IMR-90 (cell line): ENCODE measurements at regions not wholly inside any gene's neighbourhood (a gene's known extent, or its start where the extent isn't known, plus 50 kb on each side); places are given as distances from the start of the nearest gene placed in this dataset.

Source experiments
- ATAC-seq: fragments of 200-7000 bp; cut with Tn5 transposase; 2 replicates; pipeline ENCODE4 v1.9.1; 2020; ENCODE audit warnings: low read depth, mild to moderate bottlenecking, moderate library complexity
- BruUV-seq: library from RNA; stranded (reverse); fragments of 400-500 nt; replicated peaks from 2 replicates; lab custom pipeline; 2021; lab: Mats Ljungman, UMichigan
- CTCF ChIA-PET: fragments of 300-600 bp; formaldehyde crosslinking; extraction: SDS; loops from one replicate; lab custom pipeline; 2021; ENCODE audit warnings: antibody characterized with exemption; lab: Yijun Ruan, JAX
- POLR2A ChIA-PET: fragments of 300-600 bp; sonication (Branson Sonifier 250); formaldehyde crosslinking; loops from one replicate; lab custom pipeline; 2022; ENCODE audit warnings: antibody characterized with exemption; ENCODE audit not compliant: unreplicated experiment; lab: Charles Lee
- DNase-seq: peaks from one replicate; pipeline ENCODE4 v3.0.0; 2013
- H2AFZ ChIP-seq: replicated peaks from 2 replicates; pipeline ENCODE3; 2013; ENCODE audit warnings: low read length, mild to moderate bottlenecking; ENCODE audit not compliant: poor library complexity
- H2AK5ac ChIP-seq: 2 replicates; pipeline ENCODE4 v1.6.1; 2013; ENCODE audit warnings: low read depth, low read length, inconsistent platforms
- H2AK9ac ChIP-seq: replicated peaks from 2 replicates; pipeline ENCODE3; 2013; ENCODE audit warnings: mild to moderate bottlenecking, low read depth, low read length, moderate library complexity; ENCODE audit not compliant: poor library complexity
- H2BK120ac ChIP-seq: 2 replicates; pipeline ENCODE4 v1.6.1; 2013; ENCODE audit warnings: low read depth, low read length, inconsistent platforms
- H2BK15ac ChIP-seq: 3 replicates; pipeline ENCODE4 v1.6.1; 2013; ENCODE audit warnings: low read depth, low read length, inconsistent platforms
- H2BK20ac ChIP-seq: 2 replicates; pipeline ENCODE4 v1.6.1; 2013; ENCODE audit warnings: low read depth, mild to moderate bottlenecking, inconsistent platforms, low read length, moderate library complexity
- H2BK5ac ChIP-seq: 2 replicates; pipeline ENCODE4 v1.6.1; 2013; ENCODE audit warnings: mild to moderate bottlenecking, low read depth, low read length, inconsistent platforms; ENCODE audit not compliant: poor library complexity, severe bottlenecking
- H3K14ac ChIP-seq: replicated peaks from 2 replicates; pipeline ENCODE4 v1.6.1; 2013; ENCODE audit warnings: low read depth, low read length, inconsistent platforms
- H3K18ac ChIP-seq: 2 replicates; pipeline ENCODE4 v1.6.1; 2013; ENCODE audit warnings: low read depth, low read length, control low read depth
- H3K23ac ChIP-seq: 2 replicates; pipeline ENCODE4 v1.6.1; 2013; ENCODE audit warnings: low read depth, low read length, inconsistent platforms
- H3K27ac ChIP-seq: 2 replicates; pipeline ENCODE4 v1.5.1; 2013; ENCODE audit warnings: mild to moderate bottlenecking, control low read depth, low read length; ENCODE audit not compliant: insufficient read depth
- H3K27me3 ChIP-seq: 2 replicates; pipeline ENCODE4 v1.6.1; 2013; ENCODE audit warnings: low read length; ENCODE audit not compliant: control insufficient read depth, insufficient read depth
- H3K36me3 ChIP-seq: 2 replicates; pipeline ENCODE4 v1.6.1; 2013; ENCODE audit warnings: low read length, mixed read lengths; ENCODE audit not compliant: control insufficient read depth, insufficient read depth
- H3K4ac ChIP-seq: 2 replicates; pipeline ENCODE4 v1.6.1; 2013; ENCODE audit warnings: low read depth, low read length, inconsistent platforms
- H3K4me1 ChIP-seq: 2 replicates; pipeline ENCODE4 v1.6.1; 2013; ENCODE audit warnings: low read length, mixed read lengths; ENCODE audit not compliant: control insufficient read depth, insufficient read depth
- H3K4me2 ChIP-seq: 2 replicates; pipeline ENCODE4 v1.6.1; 2013; ENCODE audit warnings: low read depth, mild to moderate bottlenecking, control low read depth, low read length, moderate library complexity
- H3K4me3 ChIP-seq: 2 replicates; pipeline ENCODE4 v1.5.1; 2013; ENCODE audit warnings: low read depth, mild to moderate bottlenecking, control low read depth, low read length, moderate library complexity; ENCODE audit not compliant: insufficient read depth
- H3K56ac ChIP-seq: 2 replicates; pipeline ENCODE4 v1.6.1; 2013; ENCODE audit warnings: low read length, inconsistent platforms; ENCODE audit not compliant: insufficient read depth; ENCODE audit errors: extremely low read depth
- H3K79me1 ChIP-seq, 2 experiments: 2 replicates each; pipeline ENCODE4 v1.6.1; 2013; ENCODE audit warnings: low read length in 2 of 2, inconsistent platforms in 1 of 2, low read depth in 1 of 2
- H3K9ac ChIP-seq: 2 replicates; pipeline ENCODE4 v1.6.1; 2013; ENCODE audit warnings: low read depth, low read length, control low read depth
- H3K9me1 ChIP-seq: 2 replicates; pipeline ENCODE4 v1.6.1; 2013; ENCODE audit warnings: low read length, inconsistent platforms; ENCODE audit not compliant: insufficient read depth
- H3K9me3 ChIP-seq: 2 replicates; pipeline ENCODE4 v1.6.1; 2013; ENCODE audit warnings: low read length; ENCODE audit not compliant: control insufficient read depth, insufficient read depth
- H4K20me1 ChIP-seq: 2 replicates; pipeline ENCODE4 v1.6.1; 2013; ENCODE audit warnings: low read length, inconsistent platforms; ENCODE audit not compliant: insufficient read depth
- H4K5ac ChIP-seq: 2 replicates; pipeline ENCODE4 v1.6.1; 2013; ENCODE audit warnings: mild to moderate bottlenecking, low read depth, low read length, control low read depth
- H4K8ac ChIP-seq, 2 experiments: 2 replicates each; pipeline ENCODE4 v1.6.1; 2013; ENCODE audit warnings: low read depth in 2 of 2, low read length in 2 of 2, control low read depth in 1 of 2, inconsistent platforms in 1 of 2
- H4K91ac ChIP-seq: 2 replicates; pipeline ENCODE4 v1.6.1; 2013; ENCODE audit warnings: low read depth, low read length, inconsistent platforms; ENCODE audit not compliant: insufficient read depth
- BHLHE40 ChIP-seq: fragments of 150-350 bp; IDR thresholded peaks from 2 replicates; pipeline ENCODE4 v1.6.1; 2016; ENCODE audit warnings: mild to moderate bottlenecking, low read depth, low read length
- CEBPB ChIP-seq: IDR thresholded peaks from 2 replicates; pipeline ENCODE4 v1.6.1; 2012; ENCODE audit warnings: low read depth, low read length, improper control_type of control experiment
- CHD1 ChIP-seq: IDR thresholded peaks from 2 replicates; pipeline ENCODE4 v1.6.1; 2012; ENCODE audit warnings: low read depth, low read length, improper control_type of control experiment
- FOS ChIP-seq: fragments of 150-350 bp; IDR thresholded peaks from 2 replicates; pipeline ENCODE4 v1.6.1; 2016; ENCODE audit warnings: low read depth, low read length
- MAFK ChIP-seq: IDR thresholded peaks from 2 replicates; pipeline ENCODE4 v1.6.1; 2012; ENCODE audit warnings: low read depth, low read length, improper control_type of control experiment
- MAZ ChIP-seq: IDR thresholded peaks from 2 replicates; pipeline ENCODE4 v1.6.1; 2012; ENCODE audit warnings: low read depth, mild to moderate bottlenecking, low read length, improper control_type of control experiment, moderate library complexity, borderline replicate concordance
- MXI1 ChIP-seq: IDR thresholded peaks from 2 replicates; pipeline ENCODE4 v1.6.1; 2012; ENCODE audit warnings: low read depth, mild to moderate bottlenecking, low read length, moderate library complexity, borderline replicate concordance
- NFE2L2 ChIP-seq: fragments of 150-350 bp; IDR thresholded peaks from 2 replicates; pipeline ENCODE4 v1.6.1; 2016; ENCODE audit warnings: low read depth, mild to moderate bottlenecking, low read length
- POLR2A ChIP-seq: IDR thresholded peaks from 2 replicates; pipeline ENCODE4 v1.6.1; 2012; ENCODE audit warnings: mild to moderate bottlenecking, low read depth, low read length
- RCOR1 ChIP-seq: IDR thresholded peaks from 2 replicates; pipeline ENCODE4 v1.6.1; 2012; ENCODE audit warnings: mild to moderate bottlenecking, low read length, improper control_type of control experiment; ENCODE audit not compliant: insufficient replicate concordance
- RFX5 ChIP-seq: IDR thresholded peaks from 2 replicates; pipeline ENCODE4 v1.8.0; 2012; ENCODE audit warnings: low read depth, mild to moderate bottlenecking, low read length, moderate library complexity
- WGBS, 2 experiments: methylation state at CpG; one replicate each; pipeline versions ENCODE4 v1.1.5 to v1.1.7; 2013; ENCODE audit warnings: missing lambda C conversion rate in 2 of 2; ENCODE audit not compliant: insufficient read length in 1 of 2; ENCODE audit errors: extremely low coverage in 2 of 2; 5-methylcytosine and 5-hydroxymethylcytosine counted together
- dilution Hi-C: fragments of 300-500 bp; cut with HindIII; formaldehyde crosslinking; loops from one replicate; pipeline ENCODE4 v1.14.3; 2018; ENCODE audit warnings: low sequenced_read_pairs; ENCODE audit not compliant: unreplicated experiment
- in situ Hi-C: fragments of 300-500 bp; cut with MboI; formaldehyde crosslinking; loops from 3 replicates; pipeline ENCODE4 v1.14.3; 2019; ENCODE audit warnings: low sequenced_read_pairs, inconsistent platforms, mixed read lengths
- intact Hi-C: fragments of 100-400 bp; cut with micrococcal nuclease; formaldehyde crosslinking; loops from 2 replicates; pipeline ENCODE4 v1.10.0; 2022
- TF ChIP-seq, protein P1 (sequence below): fragments of 150-350 bp; IDR thresholded peaks from 2 replicates; pipeline ENCODE4 v1.6.1; 2017; ENCODE audit warnings: mild to moderate bottlenecking, antibody characterized with exemption, low read length, low read depth
- TF ChIP-seq, protein P2 (sequence below): conservative IDR thresholded peaks from 2 replicates; pipeline ENCODE4 v1.5.1; 2012; ENCODE audit warnings: mild to moderate bottlenecking, low read depth, low read length, improper control_type of control experiment

- Histone ChIP-seq H4K5ac (no peak overlapping the region), H4K20me1 (no peaks in the 10 kb centered on the region), H3K14ac (no peak overlapping the region), H3K27ac (no peak overlapping the region), H2BK20ac (no peak overlapping the region), H2AK5ac (no peak overlapping the region), H3K4ac (no peak overlapping the region), H3K9me3 (no peaks in the 10 kb centered on the region), H2BK120ac (no peak overlapping the region), H2BK5ac (no peak overlapping the region), H3K36me3 (no peaks in the 10 kb centered on the region), H3K4me1 (no peaks in the 10 kb centered on the region), H3K9ac (no peak overlapping the region), H3K56ac (no peak overlapping the region), H3K18ac (no peak overlapping the region), H3K79me1 (no peaks in the 10 kb centered on the region), H3K4me3 (no peak overlapping the region), H3K23ac (no peak overlapping the region), H4K91ac (no peak overlapping the region), H2AFZ (no peak overlapping the region), H2BK15ac (no peak overlapping the region), H4K8ac (no peak overlapping the region), H3K27me3 (peaks cover 9% of the 10 kb centered on the region; the same call in 1 of the 2 replicates), H3K9me1 (no peaks in the 10 kb centered on the region), H3K4me2 (no peak overlapping the region), H2AK9ac (no peak overlapping the region)
- dilution Hi-C loops, result no loop called here
- POLR2A ChIA-PET, result no interaction called here
- intact Hi-C loops, result no loop called here
- in situ Hi-C loops, result no loop called here
- WGBS, 2 experiments, result no CpG with 5 or more reads among the region's 7 CpGs
- ATAC-seq (no peak), DNase-seq (no peak)
- BruUV-seq, result no TSS peak
- TF ChIP-seq CEBPB (no peak), CHD1 (no peak), MAFK (no peak), MXI1 (no peak), NFE2L2 (no peak), MAZ (no peak), BHLHE40 (no peak), RCOR1 (no peak), FOS (no peak), POLR2A (no peak), RFX5 (no peak)
- TF ChIP-seq, protein P1, sequence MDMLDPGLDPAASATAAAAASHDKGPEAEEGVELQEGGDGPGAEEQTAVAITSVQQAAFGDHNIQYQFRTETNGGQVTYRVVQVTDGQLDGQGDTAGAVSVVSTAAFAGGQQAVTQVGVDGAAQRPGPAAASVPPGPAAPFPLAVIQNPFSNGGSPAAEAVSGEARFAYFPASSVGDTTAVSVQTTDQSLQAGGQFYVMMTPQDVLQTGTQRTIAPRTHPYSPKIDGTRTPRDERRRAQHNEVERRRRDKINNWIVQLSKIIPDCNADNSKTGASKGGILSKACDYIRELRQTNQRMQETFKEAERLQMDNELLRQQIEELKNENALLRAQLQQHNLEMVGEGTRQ, result no peak
- TF ChIP-seq, protein P2, sequence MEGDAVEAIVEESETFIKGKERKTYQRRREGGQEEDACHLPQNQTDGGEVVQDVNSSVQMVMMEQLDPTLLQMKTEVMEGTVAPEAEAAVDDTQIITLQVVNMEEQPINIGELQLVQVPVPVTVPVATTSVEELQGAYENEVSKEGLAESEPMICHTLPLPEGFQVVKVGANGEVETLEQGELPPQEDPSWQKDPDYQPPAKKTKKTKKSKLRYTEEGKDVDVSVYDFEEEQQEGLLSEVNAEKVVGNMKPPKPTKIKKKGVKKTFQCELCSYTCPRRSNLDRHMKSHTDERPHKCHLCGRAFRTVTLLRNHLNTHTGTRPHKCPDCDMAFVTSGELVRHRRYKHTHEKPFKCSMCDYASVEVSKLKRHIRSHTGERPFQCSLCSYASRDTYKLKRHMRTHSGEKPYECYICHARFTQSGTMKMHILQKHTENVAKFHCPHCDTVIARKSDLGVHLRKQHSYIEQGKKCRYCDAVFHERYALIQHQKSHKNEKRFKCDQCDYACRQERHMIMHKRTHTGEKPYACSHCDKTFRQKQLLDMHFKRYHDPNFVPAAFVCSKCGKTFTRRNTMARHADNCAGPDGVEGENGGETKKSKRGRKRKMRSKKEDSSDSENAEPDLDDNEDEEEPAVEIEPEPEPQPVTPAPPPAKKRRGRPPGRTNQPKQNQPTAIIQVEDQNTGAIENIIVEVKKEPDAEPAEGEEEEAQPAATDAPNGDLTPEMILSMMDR, result no peak
- CTCF ChIA-PET, result no interaction called here
Measured at GRCh38 chr12:67893022-67893580, 96.1 kb upstream of the IFNG-AS1 start.
